Gastrocnemius medialis (tissue), 4 donors: ENCODE measurements at regions not wholly inside any gene's neighbourhood (a gene's known extent, or its start where the extent isn't known, plus 50 kb on each side); places are given as distances from the start of the nearest gene placed in this dataset.

Source experiments
- CTCF ChIP-seq, 5 experiments: fragments of 450-650 bp in 3 of 5; fragments of 200-600 bp in 2 of 5; sonication (generic) in 2 of 5; IDR thresholded peaks in 4 of 5; conservative IDR thresholded peaks in 1 of 5; 1 replicate in 4 of 5; 2 replicates in 1 of 5; pipeline ENCODE4 v1.5.1; 2016 to 2019; ENCODE audit warnings: antibody characterized with exemption in 5 of 5, mild to moderate bottlenecking in 3 of 5, moderate library complexity in 3 of 5
- POLR2A ChIP-seq, 2 donors: fragments of 450-650 bp; IDR thresholded peaks; one replicate each; pipeline ENCODE4 v1.6.1; 2017; ENCODE audit warnings: antibody characterized with exemption in 2 of 2, mild to moderate bottlenecking in 2 of 2, moderate library complexity in 2 of 2

GRCh38 chr4:106775636-106776035 is 260.5 kb downstream of the DKK2 start:
- no peak for TF ChIP-seq POLR2A (IDR thresholded peaks at IDR 0.05)
- no peak for TF ChIP-seq CTCF (IDR thresholded peaks at IDR 0.05 in 4 of 5, conservative IDR thresholded peaks at IDR 0.05 in 1 of 5)
